Skin of body (tissue), 1 donor: ENCODE measurements at regions not wholly inside any gene's neighbourhood (a gene's known extent, or its start where the extent isn't known, plus 50 kb on each side); places are given as distances from the start of the nearest gene placed in this dataset.
"Not testable (repeated sequence)": the region's sequence is repeated elsewhere in the genome, so short reads cannot be mapped to it uniquely, and the experiment has no call there.

Source experiments
- DNase-seq: peaks from one replicate; lab custom pipeline; 2025; lab: John Stamatoyannopoulos, UW

- no peak for DNase-seq
Observed at GRCh38 chr6:106855117-106855516, 119.4 kb downstream of the CD24 start.

- no peak for DNase-seq
Observed at GRCh38 chr6:106849676-106850332, 124.7 kb downstream of the CD24 start.

- DNase-seq, result no peak
Observed at GRCh38 chr6:106849120-106849519, 125.4 kb downstream of the CD24 start.

- no peak for DNase-seq
Observed at GRCh38 chr6:106847116-106847515, 127.4 kb downstream of the CD24 start.

GRCh38 chr6:106844930-106845329 is 129.6 kb downstream of the CD24 start:
- no peak for DNase-seq

DNA sequence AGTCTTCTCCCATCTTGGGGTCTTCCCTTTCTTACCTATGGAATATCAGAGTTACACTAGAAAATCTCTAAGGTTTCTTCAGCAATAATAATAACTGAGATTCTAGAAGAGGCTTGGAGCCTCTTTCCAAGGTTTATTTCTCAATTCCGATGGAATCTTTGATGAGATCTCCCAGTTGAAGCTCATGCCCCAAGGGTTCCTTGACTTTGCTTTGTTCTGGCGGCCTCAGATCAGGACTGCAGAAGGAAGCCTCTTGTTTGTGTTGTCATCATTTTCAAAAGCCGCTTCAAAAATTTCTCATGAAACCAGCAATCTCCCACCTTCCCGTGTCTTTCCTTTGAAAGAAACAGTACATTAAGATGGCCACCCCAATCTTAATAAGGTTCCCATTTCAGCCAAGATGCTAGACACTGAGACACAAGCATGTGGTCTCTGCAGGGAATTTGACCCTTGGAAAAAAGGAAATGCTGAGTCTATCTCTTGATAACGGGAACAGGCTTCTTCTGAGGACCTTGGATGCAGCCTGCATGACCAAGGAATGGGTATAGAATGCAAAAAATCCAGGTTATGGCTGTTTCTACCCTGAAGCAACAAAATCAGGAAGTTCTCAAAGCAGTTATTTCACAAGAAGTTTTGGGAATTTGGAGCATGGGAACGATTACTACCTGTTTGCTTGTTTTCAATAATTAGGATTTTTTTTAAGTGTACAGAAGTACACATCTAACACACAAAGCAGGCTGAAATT is 141.6 kb downstream of the CD24 start:
- no peak for DNase-seq

- no peak for DNase-seq
Observed at GRCh38 chr6:106830930-106831329, 143.6 kb downstream of the CD24 start.

GRCh38 chr6:106829451-106829850 is 145.1 kb downstream of the CD24 start:
- DNase-seq, result no peak

DNA sequence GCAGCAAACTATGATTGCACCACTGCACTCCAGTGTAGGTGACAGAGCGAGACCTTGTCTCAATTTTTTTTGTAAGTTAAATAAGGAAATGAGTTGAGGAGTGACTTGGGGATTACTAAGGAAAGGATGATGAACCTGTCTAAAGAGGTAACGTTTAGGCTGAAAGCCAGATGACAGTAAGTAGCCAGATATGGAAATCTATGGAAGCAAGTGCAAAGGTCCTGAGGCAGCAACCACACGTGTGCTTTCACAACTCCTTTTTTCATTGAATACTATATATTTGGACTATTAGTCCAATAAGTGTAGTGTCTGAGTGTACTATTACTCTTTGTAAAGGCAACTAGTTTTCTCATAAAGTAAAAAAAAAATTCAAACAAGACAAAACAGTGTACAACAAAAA is 147.4 kb downstream of the CD24 start:
- no peak for DNase-seq

DNA sequence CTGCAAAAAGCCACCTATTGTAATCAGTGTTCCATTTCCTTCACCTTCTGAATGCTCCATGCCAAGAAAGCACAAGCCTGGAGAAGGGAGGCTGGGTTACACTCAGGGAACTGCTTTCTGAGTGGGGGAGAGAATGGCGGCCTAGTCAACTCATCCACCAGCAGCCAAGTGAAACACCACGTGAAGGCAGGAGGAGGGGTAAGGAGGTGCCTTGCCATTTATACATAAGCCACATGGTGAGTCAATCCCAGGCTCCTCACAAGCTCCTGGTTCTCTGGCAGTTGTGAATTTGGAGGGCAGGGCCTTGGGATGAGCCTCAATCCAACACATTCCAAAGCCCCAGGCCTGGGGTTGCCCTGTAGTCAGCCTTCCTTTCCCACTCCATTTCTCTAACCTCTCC is 149.4 kb downstream of the CD24 start:
- DNase-seq, result no peak

DNA sequence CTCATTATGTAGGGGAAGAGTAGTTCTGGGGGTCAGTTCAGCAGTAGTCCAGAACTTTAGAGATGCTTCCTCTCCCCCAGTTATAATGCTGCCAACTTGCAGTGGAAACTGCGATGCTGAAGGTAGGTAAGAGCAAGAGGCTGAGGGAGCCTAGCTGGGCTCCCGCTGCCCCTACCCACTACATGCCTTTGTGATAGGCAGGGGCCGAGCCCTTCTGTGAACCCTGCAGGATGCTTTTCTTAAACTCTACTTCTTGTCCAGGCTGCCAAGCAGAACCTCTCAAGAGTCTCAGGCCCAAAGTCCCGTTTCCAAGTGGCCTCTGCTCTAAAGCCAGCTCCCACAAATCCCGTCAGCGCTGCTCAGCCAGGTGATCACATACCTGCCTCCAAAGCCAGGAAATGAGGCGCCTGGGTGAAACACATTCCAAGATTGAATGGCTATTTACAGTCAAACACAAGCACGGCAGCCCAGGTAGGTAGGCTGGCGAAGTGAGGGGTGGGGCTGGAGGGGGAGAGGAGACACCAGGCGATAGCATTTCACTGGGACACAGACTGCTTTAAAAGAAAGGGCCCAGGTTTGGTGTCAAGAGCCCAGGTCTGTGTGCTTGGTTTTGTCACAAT is 150.7 kb downstream of the CD24 start:
- DNase-seq, result no peak

DNA sequence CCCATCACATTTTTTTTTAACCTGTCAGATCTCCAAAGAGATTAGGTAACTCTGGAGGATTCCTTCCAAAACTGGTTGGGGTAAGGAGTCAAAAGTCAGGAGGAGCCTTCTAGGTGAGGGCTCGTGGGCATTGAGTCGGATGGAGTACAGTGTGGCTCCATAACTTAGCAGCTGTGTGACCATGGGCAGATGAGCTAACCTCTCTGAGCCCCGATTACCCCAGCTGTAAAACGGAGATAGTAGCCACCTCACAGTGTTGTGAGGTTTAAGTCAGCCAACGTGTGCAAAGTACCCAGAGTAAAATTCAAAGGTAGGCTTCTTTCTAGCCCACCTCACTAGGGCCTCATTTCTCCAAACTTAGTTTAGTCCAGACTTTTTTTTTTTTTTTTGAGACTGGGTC is 151.5 kb downstream of the CD24 start:
- no peak for DNase-seq

DNA sequence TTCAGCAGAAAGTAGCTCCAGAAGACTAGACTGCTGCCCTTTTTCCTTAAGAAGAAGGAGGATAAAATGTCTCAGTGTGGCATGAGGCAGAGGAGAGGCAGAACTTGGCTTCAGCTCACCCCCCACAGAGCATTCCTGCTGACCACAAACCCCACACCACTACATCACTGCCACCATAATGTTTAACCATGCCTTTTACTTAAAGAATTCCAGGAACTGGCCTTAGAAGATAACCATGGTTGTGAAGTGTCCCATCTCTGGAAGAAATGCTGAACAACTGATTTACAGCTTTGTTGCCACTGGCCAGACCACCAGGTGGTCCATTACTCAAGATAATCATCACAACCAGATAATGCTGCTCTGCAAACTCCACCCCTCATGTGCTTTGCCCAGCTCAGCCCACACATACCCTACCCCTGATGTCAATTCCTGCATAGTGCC is 154.1 kb downstream of the CD24 start:
- no peak for DNase-seq

DNA sequence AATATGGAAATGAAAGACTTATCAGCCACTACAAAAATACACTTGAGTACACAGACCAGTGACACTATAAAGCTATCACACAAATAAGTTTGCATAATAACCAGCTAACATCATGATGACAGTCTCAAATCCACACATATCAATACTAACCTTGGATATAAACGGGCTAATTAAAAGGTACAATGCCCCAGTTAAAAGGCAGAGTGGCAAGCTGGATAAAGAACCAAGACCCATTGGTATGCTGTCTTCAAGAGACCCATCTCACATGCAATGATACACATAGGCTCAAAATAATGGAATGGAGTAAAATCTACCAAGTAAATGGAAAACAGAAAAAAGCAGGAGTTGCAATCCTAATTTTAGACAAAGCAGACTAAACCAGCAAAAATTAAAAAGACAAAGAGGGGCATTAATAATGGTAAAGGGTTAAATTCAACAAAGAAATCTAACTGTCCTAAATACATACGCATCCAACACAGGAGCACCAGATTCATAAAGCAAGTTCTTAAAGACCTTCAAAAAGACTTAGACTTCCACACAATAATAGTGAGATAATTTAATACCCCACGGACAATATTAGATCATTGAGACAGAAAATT is 163.3 kb downstream of the CD24 start:
- no peak for DNase-seq

DNA sequence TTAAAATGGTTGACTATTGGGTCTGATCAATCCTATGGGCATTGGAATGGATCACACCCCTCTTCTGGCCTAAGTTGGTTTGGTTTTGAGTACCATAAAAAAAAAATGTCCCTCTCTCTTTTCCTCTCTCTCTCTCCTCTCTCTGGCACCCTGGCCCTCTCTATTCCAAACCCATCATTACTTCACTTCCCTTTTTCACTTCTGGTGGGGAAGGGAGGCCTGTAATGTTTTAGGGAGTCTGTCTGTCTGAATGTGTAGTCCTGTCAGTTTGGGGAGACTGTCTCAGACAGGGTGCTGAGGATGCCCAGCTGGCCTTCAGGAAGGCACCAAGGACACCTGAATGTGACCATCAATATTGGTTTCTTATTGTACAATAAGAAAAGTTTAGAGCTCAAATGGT is 165.8 kb downstream of the CD24 start:
- DNase-seq, result no peak

DNA sequence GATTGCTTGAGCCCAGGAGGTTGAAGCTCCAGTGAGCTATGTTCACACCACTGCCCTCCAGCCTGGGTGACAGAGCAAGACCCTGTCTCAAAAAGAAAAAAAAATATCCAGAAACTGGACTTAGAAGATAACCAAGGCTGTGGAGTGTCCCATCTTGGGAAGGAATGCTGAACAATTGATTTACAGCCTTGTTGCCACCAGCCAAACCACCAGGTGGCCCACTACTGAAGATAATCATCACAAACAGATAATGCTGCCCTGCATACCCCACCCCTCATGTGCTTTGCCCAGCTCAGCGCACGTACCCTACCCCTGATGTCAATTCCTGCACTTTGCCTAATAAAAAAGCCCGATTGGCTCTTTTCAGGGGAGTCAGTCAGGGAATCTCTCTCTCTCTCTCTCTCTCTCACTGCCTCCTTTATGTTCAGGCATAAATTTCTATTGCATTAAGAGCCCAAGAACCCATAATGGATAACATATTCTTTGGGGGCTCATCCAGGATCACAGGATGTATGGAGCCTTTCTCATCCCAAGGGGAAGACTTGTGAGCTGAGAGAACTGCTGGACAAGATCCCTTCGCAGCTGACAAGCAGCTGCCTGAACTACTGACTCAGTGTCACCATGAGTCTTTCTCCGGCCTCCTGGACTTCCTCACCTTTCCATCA is 166.4 kb downstream of the CD24 start:
- no peak for DNase-seq

DNA sequence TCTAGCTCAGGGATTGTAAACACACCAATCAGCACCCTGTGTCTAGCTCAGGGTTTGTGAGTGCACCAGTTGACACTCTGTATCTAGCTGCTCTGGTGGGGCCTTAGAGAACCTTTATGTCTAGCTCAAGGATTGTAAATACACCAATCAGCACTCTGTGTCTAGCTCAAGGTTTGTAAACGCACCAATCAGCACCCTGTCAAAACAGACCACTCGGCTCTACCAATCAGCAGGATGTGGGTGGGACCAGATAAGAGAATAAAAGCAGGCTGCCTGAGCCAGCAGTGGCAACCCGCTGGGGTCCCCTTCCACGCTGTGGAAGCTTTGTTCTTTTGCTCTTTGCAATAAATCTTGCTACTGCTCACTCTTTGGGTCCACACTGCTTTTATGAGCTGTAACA is 168.3 kb downstream of the CD24 start:
- not testable (repeated sequence) for DNase-seq

DNA sequence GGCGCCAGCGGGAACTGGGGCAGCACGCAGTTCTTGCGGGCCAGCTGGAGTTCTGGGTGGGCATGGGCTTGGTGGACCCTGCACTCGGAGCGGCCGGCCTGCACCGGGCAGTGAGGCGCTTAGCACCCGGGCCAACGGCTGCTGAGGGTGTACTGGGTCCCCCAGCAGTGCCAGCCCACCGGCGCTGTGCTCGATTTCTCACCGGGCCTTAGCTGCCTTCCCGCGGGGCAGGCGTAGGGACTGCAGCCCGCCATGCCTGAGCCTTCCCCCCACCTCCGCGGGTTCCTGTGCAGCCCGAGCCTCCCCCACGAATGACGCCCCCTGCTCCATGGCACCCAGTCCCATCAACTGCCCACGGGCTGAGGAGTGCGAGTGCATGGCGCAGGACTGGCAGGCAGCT is 168.8 kb downstream of the CD24 start:
- no peak for DNase-seq

DNA sequence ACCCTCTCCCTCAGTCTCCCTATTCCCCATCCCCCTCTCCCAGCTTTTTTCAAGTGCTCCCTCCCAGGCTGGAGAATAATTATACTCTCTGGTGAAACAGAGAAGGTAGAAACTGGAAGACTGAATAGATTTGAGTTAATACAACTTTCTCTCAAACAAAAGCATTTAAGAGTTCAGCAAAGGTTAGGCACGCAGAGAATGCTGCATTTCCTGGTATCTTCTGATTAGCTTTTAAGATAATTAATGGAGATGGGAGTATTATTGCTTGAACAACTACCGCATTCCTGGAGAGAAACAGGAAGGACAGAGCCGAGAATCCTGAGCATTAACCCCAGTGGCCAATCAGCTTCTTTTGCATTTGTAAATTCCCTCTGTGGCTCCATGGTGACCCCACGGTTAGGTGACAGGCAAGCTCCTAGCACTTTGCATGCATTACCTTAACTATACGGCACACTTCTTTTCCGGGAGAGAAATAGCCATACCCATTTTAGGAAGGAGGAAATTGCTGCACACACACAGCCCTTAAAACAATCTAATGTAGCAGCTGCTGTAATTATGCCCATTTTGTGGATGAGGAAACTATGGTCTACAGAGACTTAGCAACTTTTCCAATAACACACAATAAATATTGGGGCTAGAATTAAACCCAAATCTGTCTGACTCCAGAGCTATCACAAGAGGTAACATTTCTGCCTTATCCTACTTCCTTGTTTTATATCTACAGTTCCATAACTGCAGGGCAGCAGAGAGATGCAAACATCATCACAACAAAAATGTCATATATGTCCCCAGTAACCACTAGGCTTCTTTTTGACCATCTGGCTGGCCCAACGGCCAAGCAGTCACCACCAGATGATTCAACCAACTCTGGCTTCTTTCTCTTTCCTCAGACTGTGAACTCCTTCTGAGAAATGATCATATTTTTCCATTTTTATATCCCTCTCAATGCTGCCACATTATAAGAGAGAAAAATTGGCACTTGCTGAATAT is 169.9 kb downstream of the CD24 start:
- DNase-seq, result no peak

DNA sequence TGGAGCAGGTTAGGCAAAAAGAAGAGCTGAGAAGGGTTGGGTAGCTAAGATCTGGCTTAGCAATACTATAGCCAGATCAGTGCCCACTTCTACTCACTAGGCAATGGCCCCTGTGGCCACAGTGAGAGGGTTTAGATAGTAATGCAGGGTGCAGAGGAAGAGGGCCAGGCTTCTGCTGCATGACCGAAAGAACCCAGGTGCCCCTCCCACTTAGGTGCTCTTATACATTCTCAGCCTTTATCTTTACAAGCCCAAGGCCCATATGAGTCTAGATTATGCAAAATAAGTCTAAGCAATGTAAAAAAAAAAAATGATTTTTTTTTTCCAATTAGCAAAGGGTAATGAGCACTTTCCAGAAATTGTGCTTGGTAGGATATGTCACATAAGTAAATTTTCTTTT is 171.3 kb downstream of the CD24 start:
- no peak for DNase-seq

DNA sequence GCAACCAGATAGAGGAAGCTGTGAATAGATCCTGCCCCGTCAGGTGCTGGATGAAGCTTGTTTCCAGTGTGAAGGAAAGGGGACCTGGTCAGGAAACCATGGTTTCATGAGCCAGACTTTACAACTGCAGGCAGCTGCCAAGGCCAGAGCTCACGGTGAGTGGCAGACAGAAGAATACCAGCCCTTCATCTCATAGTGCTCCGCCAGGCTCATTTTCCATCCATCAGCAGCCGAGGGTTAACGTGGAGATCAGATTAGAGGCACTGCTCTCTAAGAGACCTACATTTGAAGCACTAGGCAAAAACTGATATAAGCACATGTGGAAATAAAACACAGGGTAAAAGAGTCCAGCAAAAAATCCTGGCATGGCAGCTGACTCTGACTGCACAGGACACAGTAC is 172.4 kb downstream of the CD24 start:
- no peak for DNase-seq
